Nucleus accumbens (tissue), 56 donors: ENCODE measurements at regions not wholly inside any gene's neighbourhood (a gene's known extent, or its start where the extent isn't known, plus 50 kb on each side); places are given as distances from the start of the nearest gene placed in this dataset.
"Not testable (repeated sequence)": the region's sequence is repeated elsewhere in the genome, so short reads cannot be mapped to it uniquely, and the experiment has no call there.

Source experiments
- DNase-seq, 56 donors: peaks; one replicate each; lab custom pipeline; 2025; lab: John Stamatoyannopoulos, UW

DNA sequence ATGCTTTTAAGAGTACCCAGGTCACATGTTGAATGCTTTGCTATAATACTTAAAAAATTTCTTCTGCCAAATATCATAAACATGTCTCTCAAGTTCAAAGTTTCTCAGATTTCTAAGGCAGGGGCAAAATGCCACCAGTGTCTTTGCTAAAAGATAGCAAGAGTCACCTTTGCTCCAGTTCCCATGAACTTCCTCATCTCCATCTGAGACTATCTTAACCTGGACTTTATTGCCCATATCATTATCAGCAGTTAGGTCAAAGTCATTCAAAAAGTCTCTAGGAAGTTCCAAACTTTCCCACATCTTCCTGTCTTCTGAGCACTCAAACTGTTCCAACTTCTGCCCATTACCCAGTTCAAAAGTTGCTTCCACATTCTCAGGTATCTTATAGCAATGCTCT is 307.6 kb upstream of the TNC start:
- DNase-seq, result no peak

DNA sequence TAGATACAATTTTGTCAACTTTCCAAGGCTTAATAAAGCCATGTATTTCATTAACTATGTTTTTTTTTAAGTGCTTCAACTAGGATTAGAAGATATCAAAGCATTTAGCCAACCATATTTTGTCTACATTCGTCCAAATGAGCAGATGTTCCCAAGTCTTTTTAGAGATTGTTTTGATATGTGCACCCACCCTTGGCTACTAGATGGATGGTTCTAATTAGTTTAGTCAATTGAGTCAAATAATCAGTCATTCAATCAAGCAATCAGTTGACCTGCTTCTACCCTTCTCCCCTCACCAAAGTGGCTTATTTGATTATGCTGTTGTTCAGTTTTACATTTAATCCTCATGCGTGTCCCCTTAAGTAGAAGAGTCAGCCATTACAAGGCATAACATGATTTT is 319.5 kb upstream of the TNC start:
- no peak for DNase-seq

DNA sequence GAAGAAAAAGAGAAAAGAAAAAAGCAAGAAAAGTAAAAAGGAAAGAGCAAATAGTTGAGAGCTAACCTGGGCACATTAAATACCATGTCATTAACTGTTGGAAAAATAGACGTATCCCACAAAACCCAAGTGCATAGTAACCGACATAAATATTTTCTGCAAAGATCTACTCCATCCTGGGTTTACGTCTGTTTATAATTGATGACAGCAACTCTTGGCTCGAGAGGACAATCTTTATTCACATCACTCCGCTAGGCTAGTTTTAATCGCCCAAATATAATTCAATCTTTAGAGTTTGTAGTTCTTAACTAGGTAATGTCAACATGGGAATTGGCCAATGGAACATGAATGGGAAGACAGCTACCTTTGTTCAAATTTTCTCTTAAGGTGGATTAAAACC is 321.7 kb upstream of the TNC start:
- no peak for DNase-seq

DNA sequence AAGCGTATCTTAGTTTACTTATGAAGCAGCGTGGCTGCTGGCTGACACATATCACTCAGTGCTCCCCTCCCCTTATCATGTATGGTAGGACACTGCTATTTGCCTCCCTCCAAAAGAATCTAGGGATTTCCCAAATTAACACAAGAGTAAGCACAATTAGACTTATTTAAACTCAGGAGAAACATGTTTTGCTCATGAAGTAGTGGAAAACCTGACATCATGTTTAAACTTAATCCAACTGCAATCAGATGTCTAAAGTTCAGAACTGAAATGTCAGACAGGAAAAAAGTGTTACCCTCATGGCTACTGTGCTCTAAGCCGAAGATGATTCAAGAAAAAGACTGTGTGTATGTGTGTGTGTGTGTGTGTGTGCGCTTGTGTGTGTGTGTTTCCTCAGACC is 324.1 kb upstream of the TNC start:
- no peak for DNase-seq

DNA sequence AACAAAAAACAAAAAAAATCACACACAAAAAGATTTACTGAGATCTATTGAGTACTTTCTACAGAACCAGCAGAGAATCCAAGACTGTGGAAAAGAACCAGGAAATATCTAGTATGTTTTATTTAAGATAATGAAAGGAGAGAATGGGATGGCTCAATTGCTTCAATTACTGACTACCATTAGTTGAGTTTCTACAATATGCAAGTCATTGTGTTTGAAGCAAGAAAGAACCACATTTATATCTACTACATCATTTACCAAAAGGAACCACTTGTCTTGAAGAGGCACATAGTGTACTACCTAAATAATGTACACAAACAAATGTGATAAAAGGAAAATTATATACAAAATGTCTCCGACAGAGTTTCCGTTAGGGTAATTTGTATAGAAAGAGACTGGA is 325.9 kb upstream of the TNC start:
- no peak for DNase-seq

DNA sequence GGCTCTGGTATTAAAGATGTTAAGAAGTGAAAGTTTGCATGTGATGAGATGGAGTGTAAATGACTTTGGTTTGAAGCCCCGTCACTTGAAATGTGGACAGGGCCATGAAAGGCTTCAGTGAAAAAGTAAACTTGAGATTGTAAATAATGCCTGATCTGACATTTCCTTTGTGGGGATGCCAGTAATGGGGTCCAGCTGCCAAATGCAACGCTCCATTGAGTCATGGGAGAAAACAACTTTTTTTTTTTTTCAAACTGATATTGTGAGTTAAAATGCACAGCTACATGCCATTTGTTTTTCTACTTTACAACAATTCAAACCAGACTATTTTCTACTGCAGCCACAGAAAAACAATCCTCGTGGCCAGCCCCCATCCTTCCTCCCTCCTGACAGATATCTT is 327.0 kb upstream of the TNC start:
- no peak for DNase-seq

DNA sequence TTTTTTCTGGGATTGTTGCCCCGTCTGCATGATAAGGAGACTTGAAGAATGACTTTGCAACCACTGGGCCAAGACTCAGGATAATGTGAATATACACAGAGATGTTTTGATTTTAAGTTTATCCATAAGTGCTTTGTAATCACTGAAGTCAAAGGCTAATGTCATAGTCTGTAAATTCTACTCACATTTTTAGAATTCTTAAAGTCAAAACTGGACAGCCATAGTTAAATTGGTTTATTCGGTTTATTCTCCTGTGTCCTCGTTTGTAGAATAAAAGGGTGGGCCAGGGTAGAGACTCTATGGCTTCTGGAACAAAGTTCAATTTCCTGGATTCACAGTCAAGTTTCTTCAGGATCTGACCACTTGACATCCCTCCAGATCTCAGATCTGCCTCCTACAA is 327.7 kb upstream of the TNC start:
- DNase-seq, result no peak

DNA sequence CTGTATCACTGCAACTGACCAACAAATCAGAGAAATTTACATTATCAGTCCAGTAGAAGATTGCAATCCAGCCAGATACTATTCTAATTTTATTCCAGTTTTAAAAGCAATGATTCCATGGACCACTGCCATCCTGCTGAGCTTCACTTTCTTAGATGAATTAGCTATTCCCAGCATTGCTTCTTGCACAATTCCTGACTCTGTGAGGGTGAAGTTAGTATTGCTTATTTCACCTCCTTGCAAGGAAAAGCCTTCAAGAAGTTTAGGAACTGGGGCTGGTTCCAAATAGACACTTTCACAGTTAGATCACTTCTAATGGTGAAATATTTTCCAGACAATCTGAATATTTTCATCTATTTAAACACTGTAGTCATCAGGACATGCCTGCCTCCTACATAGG is 338.6 kb upstream of the TNC start:
- no peak for DNase-seq

DNA sequence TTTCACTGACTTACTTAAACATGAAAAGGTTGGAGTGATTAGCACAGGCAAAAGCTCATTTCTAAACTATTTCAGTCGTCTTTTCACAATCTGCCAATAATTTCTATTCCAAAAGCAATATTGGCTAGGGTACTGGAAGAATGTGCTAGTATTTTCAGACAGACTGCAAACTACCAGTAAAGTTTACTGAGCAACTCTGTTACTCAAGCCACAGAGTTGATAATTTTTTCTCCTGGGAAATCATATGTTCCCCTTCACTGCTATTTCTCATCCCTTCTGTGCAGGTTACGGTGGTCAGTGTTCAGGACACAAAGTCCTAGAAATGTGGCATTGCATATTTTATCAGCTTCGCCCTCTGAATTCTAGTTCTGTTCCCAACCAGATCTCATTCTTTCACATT is 343.3 kb upstream of the TNC start:
- DNase-seq, result no peak

DNA sequence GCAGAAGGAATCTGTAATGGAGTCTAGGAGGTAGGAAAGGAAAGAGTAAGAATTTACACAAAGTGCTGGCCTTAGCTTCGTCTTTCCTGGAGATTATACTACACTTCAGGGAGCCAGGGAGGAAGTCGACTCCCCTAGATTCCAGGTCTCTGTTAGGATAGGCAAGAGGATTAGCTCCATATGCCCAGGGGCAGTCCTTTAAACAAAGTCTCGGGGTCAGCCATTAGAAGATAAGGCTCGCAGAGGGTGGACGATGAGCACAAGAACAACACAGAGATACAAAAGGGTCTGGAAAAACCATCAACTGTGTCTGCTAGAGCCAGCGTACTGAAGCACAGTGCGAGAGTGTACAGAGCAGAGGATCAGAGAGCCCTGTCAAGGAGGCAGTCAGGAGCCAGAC is 344.7 kb upstream of the TNC start:
- no peak for DNase-seq

DNA sequence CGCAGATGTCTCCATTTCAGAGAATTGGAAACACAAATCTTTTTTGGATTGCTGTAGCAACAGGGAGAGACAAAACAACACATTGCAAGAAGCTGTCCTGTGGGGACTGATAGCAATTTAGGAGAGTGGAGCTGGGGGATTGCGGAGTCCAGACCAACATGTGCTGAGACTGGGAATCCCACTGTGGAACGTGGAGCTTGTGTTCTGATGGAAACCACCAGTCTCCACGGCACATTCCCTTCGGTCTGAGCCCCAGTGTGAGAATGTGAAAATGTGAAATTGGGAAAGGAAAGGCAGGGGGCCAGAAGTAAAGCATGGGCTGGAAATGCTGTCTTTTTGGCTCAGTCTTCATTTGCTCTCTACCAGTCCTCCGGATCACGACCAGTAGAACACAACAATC is 348.8 kb upstream of the TNC start:
- DNase-seq, result no peak

DNA sequence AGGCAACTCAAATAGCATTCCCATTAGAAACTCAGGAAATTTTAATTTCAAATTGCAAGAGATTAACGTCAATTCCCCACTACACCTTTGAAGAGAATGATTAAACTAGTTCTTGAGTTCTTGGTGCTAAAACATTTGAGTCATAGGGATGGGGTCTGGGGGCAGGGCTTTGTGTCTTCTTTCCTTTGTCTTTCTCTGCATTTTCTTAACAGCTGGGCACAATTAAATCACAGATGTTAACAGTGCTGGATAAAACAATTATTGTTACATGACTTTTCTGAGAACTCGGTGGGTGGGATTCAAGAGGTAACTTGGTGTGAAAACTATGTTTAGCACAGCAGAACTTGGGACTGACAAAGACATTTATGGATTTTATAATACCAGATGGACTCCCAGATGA is 351.9 kb upstream of the TNC start:
- DNase-seq, result no peak

DNA sequence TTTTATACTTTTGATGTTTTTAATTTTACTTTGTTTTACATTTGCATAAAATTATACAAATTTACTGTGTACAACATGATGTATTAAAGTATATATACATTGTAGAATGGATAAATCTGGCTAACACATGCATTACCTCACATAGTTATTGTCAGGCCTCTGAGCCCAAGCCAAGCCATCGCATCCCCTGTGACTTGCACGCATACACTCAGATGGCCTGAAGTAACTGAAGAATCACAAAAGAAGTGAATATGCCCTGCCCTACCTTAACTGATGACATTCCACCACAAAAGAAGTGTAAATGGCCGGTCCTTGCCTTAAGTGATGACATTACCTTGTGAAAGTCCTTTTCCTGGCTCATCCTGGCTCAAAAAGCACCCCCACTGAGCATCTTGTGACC is 355.1 kb upstream of the TNC start:
- not testable (repeated sequence) for DNase-seq

DNA sequence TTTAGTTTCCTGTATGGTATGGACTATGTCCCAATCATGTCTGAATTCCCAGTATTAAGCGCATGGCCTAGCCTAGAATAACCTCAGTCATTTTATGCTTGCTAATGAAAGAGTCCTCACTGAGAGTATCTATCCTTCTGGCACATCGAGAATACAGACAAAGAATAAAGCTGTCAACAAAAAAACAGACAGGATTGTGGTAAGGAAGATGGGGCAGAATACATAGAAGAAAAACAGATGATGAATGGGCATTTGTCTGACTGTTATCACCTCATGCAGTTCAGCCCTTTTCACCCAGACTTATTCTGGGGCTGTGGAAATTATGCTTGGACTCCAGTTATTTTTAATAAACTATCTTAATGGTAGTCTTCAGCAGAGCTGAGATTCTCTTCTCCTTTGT is 363.8 kb upstream of the TNC start:
- DNase-seq, result no peak

DNA sequence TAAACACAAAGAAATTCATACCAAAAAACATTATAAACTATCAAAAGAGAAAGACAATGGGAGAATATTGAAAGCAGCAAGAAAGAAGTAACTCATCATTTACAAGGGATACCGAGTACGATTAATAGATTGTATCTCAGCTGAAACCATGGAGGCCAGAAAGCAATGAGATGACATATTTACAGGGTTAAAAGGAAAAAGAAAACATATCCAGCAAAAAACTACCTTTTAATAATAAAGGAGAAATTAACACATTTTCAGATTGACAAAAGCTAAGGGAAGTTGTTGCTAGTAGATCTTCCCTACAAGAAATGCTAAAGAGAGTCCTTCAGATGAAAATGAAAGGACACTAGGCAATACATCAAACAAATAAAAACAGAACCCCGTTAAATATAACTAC is 364.8 kb upstream of the TNC start:
- DNase-seq, result no peak

DNA sequence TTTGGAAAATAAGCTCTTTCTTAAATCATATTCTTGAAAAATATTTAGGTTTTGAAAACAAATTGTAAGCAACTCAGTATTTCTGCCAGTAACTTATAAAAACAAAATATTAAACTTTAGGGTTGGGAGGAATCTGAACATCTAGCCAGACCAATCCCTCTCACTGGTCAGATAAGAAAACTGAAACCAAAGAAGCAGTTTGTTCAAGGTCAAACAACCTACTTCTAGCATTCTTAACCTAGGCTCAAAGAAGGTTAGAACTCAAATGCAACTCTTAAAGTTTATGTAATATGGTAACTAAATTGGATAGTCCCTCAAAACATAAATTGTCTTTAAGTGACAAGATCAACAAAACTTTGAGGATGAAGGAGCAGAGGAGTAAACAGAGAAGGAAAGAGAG is 374.9 kb upstream of the TNC start:
- DNase-seq, result no peak

DNA sequence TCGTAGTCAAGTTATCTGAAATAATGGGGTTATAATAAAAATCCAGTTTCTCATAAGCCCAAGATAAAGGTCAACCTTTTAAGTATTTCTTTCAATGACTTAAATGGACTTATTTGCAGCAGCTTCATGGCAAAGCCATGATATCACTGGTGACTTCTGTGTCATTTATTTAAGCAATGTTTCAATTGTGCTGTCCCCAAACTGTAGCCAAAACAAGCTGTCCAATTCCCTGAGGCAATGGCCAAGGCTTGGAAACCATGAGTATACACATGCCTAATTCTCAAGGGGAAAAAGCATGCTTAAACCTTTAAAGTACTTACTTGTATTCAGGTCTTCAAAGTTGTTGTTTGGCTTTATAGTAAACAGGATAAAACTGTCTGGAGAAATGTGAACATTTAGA is 376.4 kb upstream of the TNC start:
- no peak for DNase-seq

DNA sequence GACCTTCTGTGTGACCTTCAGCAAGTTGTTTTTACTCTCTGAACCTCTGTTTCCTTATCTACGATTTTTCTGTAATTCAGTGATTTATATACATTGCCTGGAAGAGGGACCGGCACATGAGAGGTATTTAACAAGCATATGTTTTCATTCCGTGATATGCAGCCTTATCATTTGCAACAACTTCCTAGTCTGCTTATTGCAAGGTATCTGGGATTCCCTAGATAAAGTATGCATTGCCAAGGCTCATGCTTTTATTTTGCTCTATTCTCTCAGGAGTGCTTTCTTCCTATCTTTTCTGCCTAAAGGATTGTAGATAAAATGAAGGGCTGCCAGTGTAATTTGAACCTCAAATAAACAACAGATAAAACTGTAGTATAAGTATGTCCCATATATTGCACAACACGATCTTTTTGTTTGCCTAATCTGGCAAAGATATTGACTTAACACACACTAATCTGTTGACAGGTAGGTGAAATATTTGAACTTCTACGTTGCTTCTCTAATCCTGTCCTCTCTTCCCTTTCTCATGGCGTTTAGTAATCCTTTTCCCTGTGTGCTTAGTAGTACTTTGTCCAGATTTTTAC is 377.2 kb upstream of the TNC start:
- DNase-seq, result no peak

DNA sequence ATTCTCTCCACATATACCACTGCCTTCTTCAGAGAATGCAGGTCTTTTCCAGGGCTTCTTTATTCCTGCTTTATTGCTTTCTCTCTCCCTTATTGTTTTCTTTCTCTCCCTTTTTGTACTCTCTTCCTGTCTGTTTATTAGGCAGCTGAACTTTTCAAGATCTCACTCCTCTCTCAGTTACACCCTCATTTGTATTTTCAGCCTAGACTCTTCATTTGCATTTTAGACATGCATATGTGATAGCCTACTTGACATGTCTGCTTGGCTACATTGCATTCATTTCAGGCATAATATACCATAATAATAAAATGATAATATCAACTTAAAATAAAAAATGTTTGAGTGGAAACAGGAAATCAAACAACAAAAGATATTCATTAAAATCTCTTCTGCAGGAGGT is 377.9 kb upstream of the TNC start:
- DNase-seq, result no peak

DNA sequence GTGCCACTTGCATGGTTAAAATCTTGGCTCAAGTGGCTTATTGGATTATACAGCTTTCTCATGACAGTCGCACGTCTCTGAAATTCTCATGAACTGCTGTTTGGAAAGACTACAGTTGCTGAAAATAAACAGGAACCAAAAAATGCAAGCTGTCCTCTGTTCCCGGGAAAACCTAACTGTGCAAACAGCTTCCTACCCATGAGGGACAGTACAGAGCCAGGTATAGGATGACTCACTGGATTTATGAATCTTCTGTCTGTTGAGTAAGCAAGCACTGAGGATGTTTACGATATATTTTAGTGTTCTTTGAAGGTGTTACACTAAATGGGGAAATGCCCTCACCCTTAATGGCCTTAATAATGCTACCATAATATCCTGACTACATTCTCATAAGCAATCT is 380.3 kb upstream of the TNC start:
- DNase-seq, result no peak

DNA sequence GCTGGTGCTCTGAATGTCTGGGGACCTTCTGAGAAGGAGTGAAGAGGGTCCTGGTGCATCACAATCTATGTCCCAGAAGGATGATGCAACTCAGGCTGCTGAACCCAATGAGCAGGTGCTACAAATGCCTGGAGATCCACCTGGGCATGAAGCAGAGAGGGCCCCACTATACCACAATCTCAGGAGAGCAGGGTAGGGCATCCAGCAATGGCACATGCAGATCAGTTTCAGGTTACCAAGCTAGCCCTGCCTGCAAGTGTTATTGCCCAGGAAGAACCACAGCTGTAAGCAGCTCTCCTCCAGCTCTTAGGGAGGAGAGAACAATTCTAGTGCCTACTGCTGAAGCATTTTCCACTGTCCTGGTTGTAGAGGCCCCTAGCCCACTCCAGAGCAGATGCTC is 389.2 kb upstream of the TNC start:
- DNase-seq, result no peak

DNA sequence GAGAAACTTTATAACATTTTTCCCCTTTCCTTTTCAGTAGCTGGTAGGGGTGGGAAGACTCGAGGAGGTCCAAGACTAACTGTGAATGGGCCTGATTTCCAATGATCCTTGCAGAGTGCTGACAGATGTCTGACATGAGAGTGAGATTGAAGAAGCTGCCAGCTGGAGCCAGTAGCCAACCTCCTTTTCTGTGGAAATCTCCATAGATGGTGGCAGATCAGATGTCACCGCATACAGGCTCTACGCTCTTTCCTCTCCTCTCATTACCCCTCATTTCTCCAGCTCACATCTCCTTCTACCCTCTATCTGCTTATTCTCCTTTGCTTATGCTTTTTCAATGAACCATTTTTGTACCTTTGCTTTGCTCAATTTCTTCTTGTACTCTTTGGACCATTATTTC is 395.2 kb upstream of the TNC start:
- no peak for DNase-seq

DNA sequence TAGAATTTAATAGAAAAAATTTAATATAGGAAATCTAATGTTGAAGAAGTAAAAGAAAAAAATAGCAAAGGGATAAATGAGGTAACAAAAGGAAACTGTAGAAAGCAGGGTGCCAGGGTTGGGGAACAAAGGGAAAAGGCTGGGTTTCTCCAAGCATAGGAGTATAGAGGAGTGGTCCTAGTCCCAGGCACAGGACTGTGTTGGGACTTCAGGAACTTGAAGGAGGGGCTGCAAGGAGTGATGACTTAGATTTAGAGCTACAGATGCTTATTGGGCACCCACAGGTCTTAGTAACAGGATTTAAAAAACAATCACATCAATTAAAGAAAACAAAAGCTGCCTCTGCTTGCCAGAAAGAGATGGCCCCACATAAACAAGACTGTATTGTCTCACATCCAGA is 396.5 kb upstream of the TNC start:
- DNase-seq, result no peak
